HG02840 (cell line): ENCODE measurements at regions not wholly inside any gene's neighbourhood (a gene's known extent, or its start where the extent isn't known, plus 50 kb on each side); places are given as distances from the start of the nearest gene placed in this dataset.

ENCODE experiments used
- ATAC-seq: cut with Tn5 transposase; IDR thresholded peaks from one replicate; pipeline ENCODE4 v1.9.1; 2021; ENCODE audit warnings: mild to moderate bottlenecking, moderate library complexity, moderate number of reproducible peaks; ENCODE audit not compliant: unreplicated experiment, low FRiP score

- no peak for ATAC-seq
Observed at GRCh38 chr4:110877778-110878370, 255.0 kb upstream of the PITX2 start.

GRCh38 chr4:110878413-110878812 lies 255.5 kb upstream of the PITX2 start:
- ATAC-seq: no peak

GRCh38 chr4:110878956-110879355 lies 256.1 kb upstream of the PITX2 start:
- ATAC-seq: no peak

GRCh38 chr4:110886270-110886669 lies 263.4 kb upstream of the PITX2 start:
- no peak for ATAC-seq

- no peak for ATAC-seq
Observed at GRCh38 chr4:110886856-110887255, 264.0 kb upstream of the PITX2 start.

GRCh38 chr4:110897784-110898183 lies 274.9 kb upstream of the PITX2 start:
- ATAC-seq: no peak

GRCh38 chr4:110898290-110898689 lies 275.4 kb upstream of the PITX2 start:
- peak; percentile 59 for ATAC-seq

- ATAC-seq: no peak
Observed at GRCh38 chr4:110900213-110900769, 277.4 kb upstream of the PITX2 start.

- ATAC-seq: no peak
Observed at GRCh38 chr4:110902500-110902899, 279.6 kb upstream of the PITX2 start.

- ATAC-seq: no peak
Observed at GRCh38 chr4:110904435-110905065, 281.7 kb upstream of the PITX2 start.

GRCh38 chr4:110905367-110905766 lies 282.5 kb upstream of the PITX2 start:
- no peak for ATAC-seq

GRCh38 chr4:110907801-110908313 lies 285.0 kb upstream of the PITX2 start:
- no peak for ATAC-seq

- no peak for ATAC-seq
Observed at GRCh38 chr4:110914791-110915190, 291.9 kb upstream of the PITX2 start.

- ATAC-seq: no peak
Observed at GRCh38 chr4:110915301-110915700, 292.4 kb upstream of the PITX2 start.

GRCh38 chr4:110916505-110916904 lies 293.6 kb upstream of the PITX2 start:
- ATAC-seq: no peak

GRCh38 chr4:110917835-110918234 lies 295.0 kb upstream of the PITX2 start:
- no peak for ATAC-seq

GRCh38 chr4:110920990-110921389 lies 298.1 kb upstream of the PITX2 start:
- no peak for ATAC-seq

GRCh38 chr4:110924761-110925160 lies 301.9 kb upstream of the PITX2 start:
- ATAC-seq: no peak

- no peak for ATAC-seq
Observed at GRCh38 chr4:110926841-110927400, 304.0 kb upstream of the PITX2 start.

- ATAC-seq: no peak
Observed at GRCh38 chr4:110933341-110933740, 310.5 kb upstream of the PITX2 start.

- ATAC-seq: no peak
Observed at GRCh38 chr4:110944501-110944900, 321.6 kb upstream of the PITX2 start.

- no peak for ATAC-seq
Observed at GRCh38 chr4:110945600-110945999, 322.7 kb upstream of the PITX2 start.
